ENCODE measurements at regions not wholly inside any gene's neighbourhood (a gene's known extent, or its start where the extent isn't known, plus 50 kb on each side); places are given as distances from the start of the nearest gene placed in this dataset.

DNA sequence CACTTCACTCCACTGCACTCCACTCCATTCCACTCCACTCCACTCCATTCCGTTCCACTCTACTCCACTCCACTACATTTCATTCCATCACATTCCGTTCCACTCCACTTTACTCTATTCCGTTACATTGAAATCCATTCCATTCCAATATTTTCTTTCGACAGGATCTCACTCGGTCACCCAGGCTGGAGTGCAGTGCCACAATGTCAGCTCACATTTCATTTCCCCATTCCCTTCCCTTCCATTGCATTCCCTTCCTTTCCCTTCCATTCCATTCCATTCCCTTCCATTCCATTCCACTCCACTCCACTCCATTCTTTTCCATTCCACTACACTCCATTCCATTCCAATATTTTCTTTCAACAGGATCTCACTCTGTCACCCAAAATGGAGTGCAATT lies 1407.6 kb upstream of the USP9Y start:
- TF ChIP-seq, protein P1, sequence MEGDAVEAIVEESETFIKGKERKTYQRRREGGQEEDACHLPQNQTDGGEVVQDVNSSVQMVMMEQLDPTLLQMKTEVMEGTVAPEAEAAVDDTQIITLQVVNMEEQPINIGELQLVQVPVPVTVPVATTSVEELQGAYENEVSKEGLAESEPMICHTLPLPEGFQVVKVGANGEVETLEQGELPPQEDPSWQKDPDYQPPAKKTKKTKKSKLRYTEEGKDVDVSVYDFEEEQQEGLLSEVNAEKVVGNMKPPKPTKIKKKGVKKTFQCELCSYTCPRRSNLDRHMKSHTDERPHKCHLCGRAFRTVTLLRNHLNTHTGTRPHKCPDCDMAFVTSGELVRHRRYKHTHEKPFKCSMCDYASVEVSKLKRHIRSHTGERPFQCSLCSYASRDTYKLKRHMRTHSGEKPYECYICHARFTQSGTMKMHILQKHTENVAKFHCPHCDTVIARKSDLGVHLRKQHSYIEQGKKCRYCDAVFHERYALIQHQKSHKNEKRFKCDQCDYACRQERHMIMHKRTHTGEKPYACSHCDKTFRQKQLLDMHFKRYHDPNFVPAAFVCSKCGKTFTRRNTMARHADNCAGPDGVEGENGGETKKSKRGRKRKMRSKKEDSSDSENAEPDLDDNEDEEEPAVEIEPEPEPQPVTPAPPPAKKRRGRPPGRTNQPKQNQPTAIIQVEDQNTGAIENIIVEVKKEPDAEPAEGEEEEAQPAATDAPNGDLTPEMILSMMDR (conservative IDR thresholded peaks at IDR 0.05; ENCODE audit: low read depth, low read length) = no peak
- TF ChIP-seq POLR2A (IDR thresholded peaks at IDR 0.05; ENCODE audit: low read depth, low read length) = no peak
- no peak for TF ChIP-seq SMC3 (IDR thresholded peaks at IDR 0.05; ENCODE audit: low read depth, low read length)
